Neural progenitor cell (in vitro differentiated cells): ENCODE measurements at regions not wholly inside any gene's neighbourhood (a gene's known extent, or its start where the extent isn't known, plus 50 kb on each side); places are given as distances from the start of the nearest gene placed in this dataset.

Source experiments
- EZH2 ChIP-seq: fragments of 200-600 bp; sonication (generic); IDR thresholded peaks from 2 replicates; pipeline ENCODE4 v1.6.1; 2017; ENCODE audit warnings: antibody characterized with exemption, mild to moderate bottlenecking, moderate library complexity
- EZH2phosphoT487 ChIP-seq: fragments of 200-600 bp; sonication (generic); IDR thresholded peaks from 2 replicates; pipeline ENCODE4 v1.6.1; 2017; ENCODE audit warnings: antibody characterized with exemption
- TF ChIP-seq, protein P1 (sequence below): fragments of 200-600 bp; sonication (generic); IDR thresholded peaks from 2 replicates; pipeline ENCODE4 v1.5.1; 2017; ENCODE audit warnings: antibody characterized with exemption, mild to moderate bottlenecking

DNA sequence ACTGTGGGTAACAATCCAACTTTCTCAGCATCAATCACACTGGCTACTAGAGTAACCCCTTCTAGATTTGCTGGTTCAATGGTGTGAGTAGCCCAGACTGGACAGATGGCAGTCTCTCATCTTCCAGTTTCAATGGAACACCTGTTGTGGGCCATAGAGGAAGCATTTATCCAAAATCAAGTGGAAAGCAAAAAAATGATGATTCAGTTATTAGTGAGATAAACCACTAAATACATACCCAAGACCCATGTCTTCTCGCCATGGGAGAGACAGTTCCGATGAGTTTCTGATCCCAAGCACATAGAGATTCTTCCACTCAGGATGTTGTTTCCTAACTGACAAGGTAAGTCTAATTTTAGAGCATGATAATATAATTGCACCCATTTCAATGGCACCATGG is 194.0 kb downstream of the IRS1 start:
- TF ChIP-seq, protein P1, sequence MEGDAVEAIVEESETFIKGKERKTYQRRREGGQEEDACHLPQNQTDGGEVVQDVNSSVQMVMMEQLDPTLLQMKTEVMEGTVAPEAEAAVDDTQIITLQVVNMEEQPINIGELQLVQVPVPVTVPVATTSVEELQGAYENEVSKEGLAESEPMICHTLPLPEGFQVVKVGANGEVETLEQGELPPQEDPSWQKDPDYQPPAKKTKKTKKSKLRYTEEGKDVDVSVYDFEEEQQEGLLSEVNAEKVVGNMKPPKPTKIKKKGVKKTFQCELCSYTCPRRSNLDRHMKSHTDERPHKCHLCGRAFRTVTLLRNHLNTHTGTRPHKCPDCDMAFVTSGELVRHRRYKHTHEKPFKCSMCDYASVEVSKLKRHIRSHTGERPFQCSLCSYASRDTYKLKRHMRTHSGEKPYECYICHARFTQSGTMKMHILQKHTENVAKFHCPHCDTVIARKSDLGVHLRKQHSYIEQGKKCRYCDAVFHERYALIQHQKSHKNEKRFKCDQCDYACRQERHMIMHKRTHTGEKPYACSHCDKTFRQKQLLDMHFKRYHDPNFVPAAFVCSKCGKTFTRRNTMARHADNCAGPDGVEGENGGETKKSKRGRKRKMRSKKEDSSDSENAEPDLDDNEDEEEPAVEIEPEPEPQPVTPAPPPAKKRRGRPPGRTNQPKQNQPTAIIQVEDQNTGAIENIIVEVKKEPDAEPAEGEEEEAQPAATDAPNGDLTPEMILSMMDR: no peak
- TF ChIP-seq EZH2 (no peak), EZH2phosphoT487 (no peak)
